Uterus (tissue), 2 donors: ENCODE measurements at regions not wholly inside any gene's neighbourhood (a gene's known extent, or its start where the extent isn't known, plus 50 kb on each side); places are given as distances from the start of the nearest gene placed in this dataset.

Experiments
- POLR2A ChIP-seq, 2 donors: fragments of 450-650 bp; IDR thresholded peaks; one replicate each; pipeline ENCODE4 v1.6.1; 2016; ENCODE audit warnings: antibody characterized with exemption in 2 of 2, mild to moderate bottlenecking in 1 of 2, moderate library complexity in 1 of 2
- TF ChIP-seq, protein P1 (sequence below), 4 experiments: fragments of 200-600 bp in 2 of 4; fragments of 450-650 bp in 2 of 4; sonication (generic) in 2 of 4; IDR thresholded peaks; one replicate each; pipeline ENCODE4 v1.5.1; 2016 to 2019; ENCODE audit warnings: antibody characterized with exemption in 4 of 4, mild to moderate bottlenecking in 2 of 4, moderate library complexity in 1 of 4

- TF ChIP-seq, protein P1, sequence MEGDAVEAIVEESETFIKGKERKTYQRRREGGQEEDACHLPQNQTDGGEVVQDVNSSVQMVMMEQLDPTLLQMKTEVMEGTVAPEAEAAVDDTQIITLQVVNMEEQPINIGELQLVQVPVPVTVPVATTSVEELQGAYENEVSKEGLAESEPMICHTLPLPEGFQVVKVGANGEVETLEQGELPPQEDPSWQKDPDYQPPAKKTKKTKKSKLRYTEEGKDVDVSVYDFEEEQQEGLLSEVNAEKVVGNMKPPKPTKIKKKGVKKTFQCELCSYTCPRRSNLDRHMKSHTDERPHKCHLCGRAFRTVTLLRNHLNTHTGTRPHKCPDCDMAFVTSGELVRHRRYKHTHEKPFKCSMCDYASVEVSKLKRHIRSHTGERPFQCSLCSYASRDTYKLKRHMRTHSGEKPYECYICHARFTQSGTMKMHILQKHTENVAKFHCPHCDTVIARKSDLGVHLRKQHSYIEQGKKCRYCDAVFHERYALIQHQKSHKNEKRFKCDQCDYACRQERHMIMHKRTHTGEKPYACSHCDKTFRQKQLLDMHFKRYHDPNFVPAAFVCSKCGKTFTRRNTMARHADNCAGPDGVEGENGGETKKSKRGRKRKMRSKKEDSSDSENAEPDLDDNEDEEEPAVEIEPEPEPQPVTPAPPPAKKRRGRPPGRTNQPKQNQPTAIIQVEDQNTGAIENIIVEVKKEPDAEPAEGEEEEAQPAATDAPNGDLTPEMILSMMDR (IDR thresholded peaks at IDR 0.05) = no peak
- no peak for TF ChIP-seq POLR2A (IDR thresholded peaks at IDR 0.05)
These were observed 222.9 kb upstream of the TBC1D5 start for GRCh38 chr3:17965331-17965730.
